GM18507 (cell line): ENCODE measurements at regions not wholly inside any gene's neighbourhood (a gene's known extent, or its start where the extent isn't known, plus 50 kb on each side); places are given as distances from the start of the nearest gene placed in this dataset.

ENCODE experiments used
- DNase-seq: peaks from one replicate; pipeline ENCODE4 v3.0.0; 2011; ENCODE audit warnings: low read depth; ENCODE audit not compliant: insufficient read length; ENCODE audit errors: extremely low spot score
- FAIRE-seq: peaks from 2 replicates; lab custom pipeline; 2011; peaks lifted over from hg19 to GRCh38; lab: Jason Lieb, UNC

- no peak for FAIRE-seq
- DNase-seq = no peak
Measured at GRCh38 chr1:29641921-29642320, 405.6 kb downstream of the PTPRU start.

- no peak for FAIRE-seq
Measured at GRCh38 chr1:29640428-29640785, 404.1 kb downstream of the PTPRU start.

GRCh38 chr1:29639741-29640427, 403.6 kb downstream of the PTPRU start:
- no peak for DNase-seq

More at GRCh38 chr1:29640428-29640785, 404.1 kb downstream of the PTPRU start:
- no peak for DNase-seq

GRCh38 chr1:29639156-29639736, 402.9 kb downstream of the PTPRU start:
- no peak for DNase-seq
- no peak for FAIRE-seq

More at GRCh38 chr1:29639741-29640427, 403.6 kb downstream of the PTPRU start:
- no peak for FAIRE-seq

GRCh38 chr1:29638281-29638680, 402.0 kb downstream of the PTPRU start:
- FAIRE-seq (no peak), DNase-seq (no peak)

GRCh38 chr1:29636936-29637335, 400.6 kb downstream of the PTPRU start:
- DNase-seq (no peak), FAIRE-seq (no peak)

- FAIRE-seq (no peak), DNase-seq (no peak)
Measured at GRCh38 chr1:29635501-29636263, 399.4 kb downstream of the PTPRU start.

GRCh38 chr1:29634746-29635335, 398.5 kb downstream of the PTPRU start:
- DNase-seq = no peak
- FAIRE-seq = no peak

GRCh38 chr1:29634324-29634723, 398.0 kb downstream of the PTPRU start:
- FAIRE-seq = no peak
- no peak for DNase-seq

- FAIRE-seq (no peak), DNase-seq (no peak)
Measured at GRCh38 chr1:29633771-29634170, 397.4 kb downstream of the PTPRU start.

GRCh38 chr1:29632806-29633615, 396.7 kb downstream of the PTPRU start:
- no peak for FAIRE-seq
- no peak for DNase-seq

GRCh38 chr1:29631836-29632805, 395.8 kb downstream of the PTPRU start:
- DNase-seq (no peak), FAIRE-seq (no peak)

GRCh38 chr1:29631361-29631760, 395.0 kb downstream of the PTPRU start:
- DNase-seq (no peak), FAIRE-seq (no peak)

- FAIRE-seq (no peak), DNase-seq (no peak)
Measured at GRCh38 chr1:29630756-29631155, 394.4 kb downstream of the PTPRU start.

GRCh38 chr1:29629814-29630516, 393.6 kb downstream of the PTPRU start:
- FAIRE-seq = no peak
- DNase-seq = no peak

- no peak for DNase-seq
- FAIRE-seq = no peak
Measured at GRCh38 chr1:29629401-29629800, 393.1 kb downstream of the PTPRU start.

GRCh38 chr1:29628190-29628589, 391.9 kb downstream of the PTPRU start:
- no peak for FAIRE-seq
- no peak for DNase-seq

GRCh38 chr1:29626726-29627125, 390.4 kb downstream of the PTPRU start:
- no peak for FAIRE-seq

More at GRCh38 chr1:29626726-29627125, 390.4 kb downstream of the PTPRU start:
- no peak for DNase-seq
